GM13977 (cell line): ENCODE measurements at regions not wholly inside any gene's neighbourhood (a gene's known extent, or its start where the extent isn't known, plus 50 kb on each side); places are given as distances from the start of the nearest gene placed in this dataset.

Source experiments
- DNase-seq: peaks from one replicate; pipeline ENCODE4 v3.0.0; 2012; ENCODE audit warnings: low spot score
- CTCF ChIP-seq: IDR thresholded peaks from 2 replicates; pipeline ENCODE4 v1.5.1; 2012; ENCODE audit warnings: mild to moderate bottlenecking, control low read depth; ENCODE audit not compliant: insufficient read depth; ENCODE audit errors: extremely low read depth, missing control alignments
- in situ Hi-C: fragments of 300-500 bp; cut with MboI; formaldehyde crosslinking; loops from one replicate; pipeline ENCODE4 v1.12.0; 2022; ENCODE audit warnings: low sequenced_read_pairs, low pct_unique_long_range_greater_than_20kb, mixed read lengths, inconsistent platforms; ENCODE audit not compliant: unreplicated experiment

- in situ Hi-C loops: no loop called here
- no peak for TF ChIP-seq CTCF
- DNase-seq: no peak
Observed at GRCh38 chr12:90504806-90505205, 450.2 kb downstream of the CCER1 start.

- no peak for DNase-seq
- in situ Hi-C loops: no loop called here
- TF ChIP-seq CTCF: no peak
Observed at GRCh38 chr12:90502070-90502469, 452.9 kb downstream of the CCER1 start.

GRCh38 chr12:90501412-90501811 is 453.6 kb downstream of the CCER1 start:
- DNase-seq: no peak
- no peak for TF ChIP-seq CTCF
- in situ Hi-C loops: no loop called here

- in situ Hi-C loops: no loop called here
- TF ChIP-seq CTCF: no peak
- DNase-seq: no peak
Observed at GRCh38 chr12:90499795-90500194, 455.2 kb downstream of the CCER1 start.

- in situ Hi-C loops: no loop called here
- TF ChIP-seq CTCF: no peak
- no peak for DNase-seq
Observed at GRCh38 chr12:90497923-90498545, 456.9 kb downstream of the CCER1 start.

- DNase-seq: no peak
- TF ChIP-seq CTCF: no peak
- in situ Hi-C loops: no loop called here
Observed at GRCh38 chr12:90490355-90490754, 464.6 kb downstream of the CCER1 start.

- no peak for TF ChIP-seq CTCF
- DNase-seq: no peak
- in situ Hi-C loops: no loop called here
Observed at GRCh38 chr12:90489141-90489540, 465.8 kb downstream of the CCER1 start.
